ENCODE measurements at regions not wholly inside any gene's neighbourhood (a gene's known extent, or its start where the extent isn't known, plus 50 kb on each side); places are given as distances from the start of the nearest gene placed in this dataset.

DNA sequence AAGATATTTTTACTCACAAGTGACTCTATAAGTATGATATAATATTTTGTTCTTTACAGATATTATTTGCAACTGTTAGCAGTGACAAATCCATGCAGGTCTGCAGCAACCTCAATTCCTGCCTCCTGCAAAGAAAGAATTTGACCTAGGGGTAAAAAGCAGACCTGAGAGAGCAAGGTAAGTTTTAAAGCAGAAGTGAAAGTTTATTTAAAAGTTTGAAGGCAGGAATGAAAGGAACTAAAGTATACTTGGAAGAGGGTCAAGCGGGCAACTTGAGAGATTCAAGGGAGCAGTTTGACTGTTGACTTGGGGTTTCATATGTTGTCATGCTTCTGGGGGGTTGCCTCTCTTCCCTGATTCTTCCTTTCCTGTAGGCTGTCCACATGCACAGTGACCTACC is 520.1 kb upstream of the PCDH20 start:
- TF ChIP-seq TOX (CRISPR knock-in tag; IDR thresholded peaks at IDR 0.05; ENCODE audit: borderline replicate concordance) (no peak), ZNF70 (CRISPR knock-in tag; IDR thresholded peaks at IDR 0.05) (no peak), BACH2 (CRISPR knock-in tag; IDR thresholded peaks at IDR 0.05; ENCODE audit: borderline replicate concordance) (no peak), CSDC2 (CRISPR knock-in tag; IDR thresholded peaks at IDR 0.05) (no peak), TCF4 (CRISPR knock-in tag; IDR thresholded peaks at IDR 0.05; ENCODE audit: borderline replicate concordance) (no peak), GLIS3 (CRISPR knock-in tag; IDR thresholded peaks at IDR 0.05) (no peak), RARB (CRISPR knock-in tag; IDR thresholded peaks at IDR 0.05) (no peak), OSR1 (CRISPR knock-in tag; IDR thresholded peaks at IDR 0.05) (no peak), ESRRG (CRISPR knock-in tag; IDR thresholded peaks at IDR 0.05) (no peak), PPARA (CRISPR knock-in tag; IDR thresholded peaks at IDR 0.05; ENCODE audit: borderline replicate concordance) (no peak), ZNF8 (CRISPR knock-in tag; IDR thresholded peaks at IDR 0.05) (no peak)
- TF ChIP-seq, protein P1, sequence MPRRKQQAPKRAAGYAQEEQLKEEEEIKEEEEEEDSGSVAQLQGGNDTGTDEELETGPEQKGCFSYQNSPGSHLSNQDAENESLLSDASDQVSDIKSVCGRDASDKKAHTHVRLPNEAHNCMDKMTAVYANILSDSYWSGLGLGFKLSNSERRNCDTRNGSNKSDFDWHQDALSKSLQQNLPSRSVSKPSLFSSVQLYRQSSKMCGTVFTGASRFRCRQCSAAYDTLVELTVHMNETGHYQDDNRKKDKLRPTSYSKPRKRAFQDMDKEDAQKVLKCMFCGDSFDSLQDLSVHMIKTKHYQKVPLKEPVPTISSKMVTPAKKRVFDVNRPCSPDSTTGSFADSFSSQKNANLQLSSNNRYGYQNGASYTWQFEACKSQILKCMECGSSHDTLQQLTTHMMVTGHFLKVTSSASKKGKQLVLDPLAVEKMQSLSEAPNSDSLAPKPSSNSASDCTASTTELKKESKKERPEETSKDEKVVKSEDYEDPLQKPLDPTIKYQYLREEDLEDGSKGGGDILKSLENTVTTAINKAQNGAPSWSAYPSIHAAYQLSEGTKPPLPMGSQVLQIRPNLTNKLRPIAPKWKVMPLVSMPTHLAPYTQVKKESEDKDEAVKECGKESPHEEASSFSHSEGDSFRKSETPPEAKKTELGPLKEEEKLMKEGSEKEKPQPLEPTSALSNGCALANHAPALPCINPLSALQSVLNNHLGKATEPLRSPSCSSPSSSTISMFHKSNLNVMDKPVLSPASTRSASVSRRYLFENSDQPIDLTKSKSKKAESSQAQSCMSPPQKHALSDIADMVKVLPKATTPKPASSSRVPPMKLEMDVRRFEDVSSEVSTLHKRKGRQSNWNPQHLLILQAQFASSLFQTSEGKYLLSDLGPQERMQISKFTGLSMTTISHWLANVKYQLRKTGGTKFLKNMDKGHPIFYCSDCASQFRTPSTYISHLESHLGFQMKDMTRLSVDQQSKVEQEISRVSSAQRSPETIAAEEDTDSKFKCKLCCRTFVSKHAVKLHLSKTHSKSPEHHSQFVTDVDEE (CRISPR knock-in tag; IDR thresholded peaks at IDR 0.05): no peak
- TF ChIP-seq, protein P2, sequence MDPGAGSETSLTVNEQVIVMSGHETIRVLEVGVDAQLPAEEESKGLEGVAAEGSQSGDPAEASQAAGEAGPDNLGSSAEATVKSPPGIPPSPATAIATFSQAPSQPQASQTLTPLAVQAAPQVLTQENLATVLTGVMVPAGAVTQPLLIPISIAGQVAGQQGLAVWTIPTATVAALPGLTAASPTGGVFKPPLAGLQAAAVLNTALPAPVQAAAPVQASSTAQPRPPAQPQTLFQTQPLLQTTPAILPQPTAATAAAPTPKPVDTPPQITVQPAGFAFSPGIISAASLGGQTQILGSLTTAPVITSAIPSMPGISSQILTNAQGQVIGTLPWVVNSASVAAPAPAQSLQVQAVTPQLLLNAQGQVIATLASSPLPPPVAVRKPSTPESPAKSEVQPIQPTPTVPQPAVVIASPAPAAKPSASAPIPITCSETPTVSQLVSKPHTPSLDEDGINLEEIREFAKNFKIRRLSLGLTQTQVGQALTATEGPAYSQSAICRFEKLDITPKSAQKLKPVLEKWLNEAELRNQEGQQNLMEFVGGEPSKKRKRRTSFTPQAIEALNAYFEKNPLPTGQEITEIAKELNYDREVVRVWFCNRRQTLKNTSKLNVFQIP (CRISPR knock-in tag; IDR thresholded peaks at IDR 0.05; ENCODE audit: borderline replicate concordance, low read depth): no peak
- TF ChIP-seq, protein P3, sequence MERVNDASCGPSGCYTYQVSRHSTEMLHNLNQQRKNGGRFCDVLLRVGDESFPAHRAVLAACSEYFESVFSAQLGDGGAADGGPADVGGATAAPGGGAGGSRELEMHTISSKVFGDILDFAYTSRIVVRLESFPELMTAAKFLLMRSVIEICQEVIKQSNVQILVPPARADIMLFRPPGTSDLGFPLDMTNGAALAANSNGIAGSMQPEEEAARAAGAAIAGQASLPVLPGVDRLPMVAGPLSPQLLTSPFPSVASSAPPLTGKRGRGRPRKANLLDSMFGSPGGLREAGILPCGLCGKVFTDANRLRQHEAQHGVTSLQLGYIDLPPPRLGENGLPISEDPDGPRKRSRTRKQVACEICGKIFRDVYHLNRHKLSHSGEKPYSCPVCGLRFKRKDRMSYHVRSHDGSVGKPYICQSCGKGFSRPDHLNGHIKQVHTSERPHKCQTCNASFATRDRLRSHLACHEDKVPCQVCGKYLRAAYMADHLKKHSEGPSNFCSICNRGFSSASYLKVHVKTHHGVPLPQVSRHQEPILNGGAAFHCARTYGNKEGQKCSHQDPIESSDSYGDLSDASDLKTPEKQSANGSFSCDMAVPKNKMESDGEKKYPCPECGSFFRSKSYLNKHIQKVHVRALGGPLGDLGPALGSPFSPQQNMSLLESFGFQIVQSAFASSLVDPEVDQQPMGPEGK (CRISPR knock-in tag; IDR thresholded peaks at IDR 0.05; ENCODE audit: borderline replicate concordance): no peak
- TF ChIP-seq, protein P4, sequence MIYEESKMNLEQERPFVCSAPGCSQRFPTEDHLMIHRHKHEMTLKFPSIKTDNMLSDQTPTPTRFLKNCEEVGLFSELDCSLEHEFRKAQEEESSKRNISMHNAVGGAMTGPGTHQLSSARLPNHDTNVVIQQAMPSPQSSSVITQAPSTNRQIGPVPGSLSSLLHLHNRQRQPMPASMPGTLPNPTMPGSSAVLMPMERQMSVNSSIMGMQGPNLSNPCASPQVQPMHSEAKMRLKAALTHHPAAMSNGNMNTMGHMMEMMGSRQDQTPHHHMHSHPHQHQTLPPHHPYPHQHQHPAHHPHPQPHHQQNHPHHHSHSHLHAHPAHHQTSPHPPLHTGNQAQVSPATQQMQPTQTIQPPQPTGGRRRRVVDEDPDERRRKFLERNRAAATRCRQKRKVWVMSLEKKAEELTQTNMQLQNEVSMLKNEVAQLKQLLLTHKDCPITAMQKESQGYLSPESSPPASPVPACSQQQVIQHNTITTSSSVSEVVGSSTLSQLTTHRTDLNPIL (CRISPR knock-in tag; IDR thresholded peaks at IDR 0.05; ENCODE audit: low read depth): no peak

DNA sequence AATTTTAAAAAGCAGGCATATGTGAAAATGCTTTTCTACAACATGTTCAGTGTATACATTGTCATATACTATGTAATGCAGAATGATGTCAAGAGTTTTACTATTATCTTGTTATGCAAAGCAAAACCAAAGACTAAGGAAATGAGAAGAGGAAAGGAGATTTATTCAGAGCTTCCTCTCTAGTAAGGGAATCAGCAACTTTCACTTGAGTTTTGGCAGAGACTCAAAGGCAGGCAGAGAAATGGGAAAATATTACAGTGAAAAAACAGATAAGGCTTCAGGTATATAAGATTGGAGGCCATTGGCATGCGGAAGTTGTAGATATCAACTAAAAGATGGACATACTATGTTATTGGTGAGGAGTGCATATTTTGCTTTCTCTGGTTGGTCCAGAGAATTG is 512.0 kb upstream of the PCDH20 start:
- TF ChIP-seq BACH2 (CRISPR knock-in tag; IDR thresholded peaks at IDR 0.05; ENCODE audit: borderline replicate concordance): no peak
- no peak for TF ChIP-seq PPARA (CRISPR knock-in tag; IDR thresholded peaks at IDR 0.05; ENCODE audit: borderline replicate concordance)
- TF ChIP-seq, protein P4 (CRISPR knock-in tag; IDR thresholded peaks at IDR 0.05; ENCODE audit: low read depth): no peak
- TF ChIP-seq, protein P5, sequence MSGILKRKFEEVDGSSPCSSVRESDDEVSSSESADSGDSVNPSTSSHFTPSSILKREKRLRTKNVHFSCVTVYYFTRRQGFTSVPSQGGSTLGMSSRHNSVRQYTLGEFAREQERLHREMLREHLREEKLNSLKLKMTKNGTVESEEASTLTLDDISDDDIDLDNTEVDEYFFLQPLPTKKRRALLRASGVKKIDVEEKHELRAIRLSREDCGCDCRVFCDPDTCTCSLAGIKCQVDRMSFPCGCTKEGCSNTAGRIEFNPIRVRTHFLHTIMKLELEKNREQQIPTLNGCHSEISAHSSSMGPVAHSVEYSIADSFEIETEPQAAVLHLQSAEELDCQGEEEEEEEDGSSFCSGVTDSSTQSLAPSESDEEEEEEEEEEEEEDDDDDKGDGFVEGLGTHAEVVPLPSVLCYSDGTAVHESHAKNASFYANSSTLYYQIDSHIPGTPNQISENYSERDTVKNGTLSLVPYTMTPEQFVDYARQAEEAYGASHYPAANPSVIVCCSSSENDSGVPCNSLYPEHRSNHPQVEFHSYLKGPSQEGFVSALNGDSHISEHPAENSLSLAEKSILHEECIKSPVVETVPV (CRISPR knock-in tag; IDR thresholded peaks at IDR 0.05): no peak
- ATAC-seq: no peak

More for the DNA sequence above, 520.1 kb upstream of the PCDH20 start:
- no peak for ATAC-seq

DNA sequence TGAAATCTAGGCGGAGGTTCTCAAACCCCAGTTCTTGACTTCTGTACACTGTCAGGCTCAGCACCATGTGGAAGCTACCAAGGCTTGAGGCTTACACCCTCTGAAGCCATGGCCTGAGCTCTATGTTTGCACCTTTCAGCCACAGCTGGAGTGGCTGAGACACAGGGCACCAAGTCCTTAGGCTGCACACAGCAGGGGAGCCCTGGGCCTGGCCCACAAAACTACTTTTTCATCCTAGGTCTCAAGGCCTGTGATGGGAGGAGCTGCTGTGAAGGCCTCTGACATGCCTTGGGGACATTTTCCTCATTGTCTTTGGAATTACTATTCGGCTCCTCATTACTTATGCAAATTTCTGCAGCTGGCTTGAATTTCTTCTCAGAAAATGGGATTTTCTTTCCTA is 503.2 kb upstream of the PCDH20 start:
- no peak for ATAC-seq
- no peak for TF ChIP-seq ZNF70 (CRISPR knock-in tag; IDR thresholded peaks at IDR 0.05)
- TF ChIP-seq ESRRG (CRISPR knock-in tag; IDR thresholded peaks at IDR 0.05): no peak
- no peak for TF ChIP-seq ZFP3 (CRISPR knock-in tag; IDR thresholded peaks at IDR 0.05)
- TF ChIP-seq, protein P3 (CRISPR knock-in tag; IDR thresholded peaks at IDR 0.05; ENCODE audit: borderline replicate concordance): no peak
- TF ChIP-seq TOX (CRISPR knock-in tag; IDR thresholded peaks at IDR 0.05; ENCODE audit: borderline replicate concordance): no peak
- TF ChIP-seq, protein P1 (CRISPR knock-in tag; IDR thresholded peaks at IDR 0.05): no peak
- no peak for TF ChIP-seq ZNF565 (CRISPR knock-in tag; conservative IDR thresholded peaks at IDR 0.05; ENCODE audit: low read depth)
- TF ChIP-seq ZC3H10 (CRISPR knock-in tag; IDR thresholded peaks at IDR 0.05): no peak
- no peak for TF ChIP-seq ISL1 (CRISPR knock-in tag; IDR thresholded peaks at IDR 0.05)
- TF ChIP-seq, protein P4 (CRISPR knock-in tag; IDR thresholded peaks at IDR 0.05; ENCODE audit: low read depth): no peak
